GM18873 (cell line): ENCODE measurements at regions not wholly inside any gene's neighbourhood (a gene's known extent, or its start where the extent isn't known, plus 50 kb on each side); places are given as distances from the start of the nearest gene placed in this dataset.

Source experiments
- ATAC-seq: cut with Tn5 transposase; IDR thresholded peaks from one replicate; pipeline ENCODE4 v1.9.1; 2021; ENCODE audit warnings: mild to moderate bottlenecking, moderate library complexity, moderate number of reproducible peaks; ENCODE audit not compliant: unreplicated experiment, low FRiP score

- no peak for ATAC-seq
Observed at GRCh38 chr6:121020656-121021055, 313.6 kb downstream of the TBC1D32 start.

GRCh38 chr6:121008553-121008952, 325.7 kb downstream of the TBC1D32 start:
- ATAC-seq: no peak

GRCh38 chr6:121006024-121006423, 328.3 kb downstream of the TBC1D32 start:
- ATAC-seq: no peak

GRCh38 chr6:121000381-121000780, 333.9 kb downstream of the TBC1D32 start:
- ATAC-seq: no peak

- no peak for ATAC-seq
Observed at GRCh38 chr6:120996340-120996739, 337.9 kb downstream of the TBC1D32 start.

- ATAC-seq: no peak
Observed at GRCh38 chr6:120994573-120994967, 339.7 kb downstream of the TBC1D32 start.

GRCh38 chr6:120993929-120994572, 340.2 kb downstream of the TBC1D32 start:
- no peak for ATAC-seq

- no peak for ATAC-seq
Observed at GRCh38 chr6:120992257-120992656, 342.0 kb downstream of the TBC1D32 start.

- ATAC-seq: no peak
Observed at GRCh38 chr6:120990866-120991265, 343.4 kb downstream of the TBC1D32 start.

GRCh38 chr6:120981835-120982234, 352.4 kb downstream of the TBC1D32 start:
- no peak for ATAC-seq

GRCh38 chr6:120966321-120966720, 368.0 kb downstream of the TBC1D32 start:
- no peak for ATAC-seq

- ATAC-seq: peak; percentile 53
Observed at GRCh38 chr6:120965814-120966213, 368.5 kb downstream of the TBC1D32 start.

- ATAC-seq: no peak
Observed at GRCh38 chr6:120960761-120961160, 373.5 kb downstream of the TBC1D32 start.

GRCh38 chr6:120954111-120954510, 380.2 kb downstream of the TBC1D32 start:
- ATAC-seq: no peak

GRCh38 chr6:120951258-120951657, 383.0 kb downstream of the TBC1D32 start:
- no peak for ATAC-seq

- no peak for ATAC-seq
Observed at GRCh38 chr6:120947111-120947510, 387.2 kb downstream of the TBC1D32 start.

GRCh38 chr6:120945905-120946594, 388.2 kb downstream of the TBC1D32 start:
- ATAC-seq: no peak

GRCh38 chr6:120938876-120939472, 395.3 kb downstream of the TBC1D32 start:
- peak; percentile 99 for ATAC-seq

GRCh38 chr6:120938164-120938875, 396.0 kb downstream of the TBC1D32 start:
- peak; percentile 28 for ATAC-seq

- peak; percentile 42 for ATAC-seq
Observed at GRCh38 chr6:120935908-120936307, 398.4 kb downstream of the TBC1D32 start.

GRCh38 chr6:120935016-120935415, 399.3 kb downstream of the TBC1D32 start:
- no peak for ATAC-seq
